Adrenal gland (tissue), 5 donors: ENCODE measurements at regions not wholly inside any gene's neighbourhood (a gene's known extent, or its start where the extent isn't known, plus 50 kb on each side); places are given as distances from the start of the nearest gene placed in this dataset.

Source experiments
- CTCF ChIP-seq, 6 experiments: fragments of 450-650 bp in 4 of 6; fragments of 200-600 bp in 2 of 6; sonication (generic) in 1 of 6; IDR thresholded peaks; 1 replicate in 5 of 6; 2 replicates in 1 of 6; pipeline versions ENCODE4 v1.5.1 to v1.8.0; 2016 to 2021; ENCODE audit warnings: antibody characterized with exemption in 6 of 6, mild to moderate bottlenecking in 2 of 6, moderate library complexity in 1 of 6
- POLR2A ChIP-seq, 2 donors: fragments of 450-650 bp; IDR thresholded peaks; one replicate each; pipeline ENCODE4 v1.6.1; 2017; ENCODE audit warnings: antibody characterized with exemption in 2 of 2, mild to moderate bottlenecking in 2 of 2, moderate library complexity in 1 of 2
- donor health status: DM: no; HTN: no; CAD: no.

DNA sequence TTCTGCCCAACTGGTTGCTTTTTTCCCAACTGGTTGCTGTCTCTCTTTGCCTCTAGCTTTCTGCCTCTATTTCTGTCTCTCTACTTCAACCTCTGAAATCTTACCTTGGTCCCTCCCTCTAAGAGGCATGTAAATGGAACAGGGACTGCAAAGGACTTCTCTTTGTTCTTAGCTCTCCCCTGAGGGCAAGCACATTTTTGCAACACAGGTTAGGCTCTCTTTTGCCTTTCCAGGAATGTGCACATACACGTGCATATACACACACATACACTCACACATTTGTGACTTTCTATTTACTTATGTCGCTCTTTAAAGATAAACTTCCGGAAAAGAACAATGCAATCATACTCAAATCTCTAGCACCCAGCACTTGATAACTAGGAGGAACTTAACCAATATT is 262.6 kb upstream of the DDX18 start:
- no peak for TF ChIP-seq CTCF (IDR thresholded peaks at IDR 0.05)
- no peak for TF ChIP-seq POLR2A (IDR thresholded peaks at IDR 0.05)
